GM12873 (cell line): ENCODE measurements at regions not wholly inside any gene's neighbourhood (a gene's known extent, or its start where the extent isn't known, plus 50 kb on each side); places are given as distances from the start of the nearest gene placed in this dataset.

Source experiments
- CTCF ChIP-seq: IDR thresholded peaks from 2 replicates; pipeline ENCODE4 v1.5.1; 2012; ENCODE audit warnings: low read depth, mild to moderate bottlenecking, moderate library complexity, low read length, control low read depth; ENCODE audit not compliant: insufficient read depth; ENCODE audit errors: missing control alignments

- TF ChIP-seq CTCF = no peak
Measured at GRCh38 chr16:49061137-49061714, 220.4 kb downstream of the CBLN1 start.

DNA sequence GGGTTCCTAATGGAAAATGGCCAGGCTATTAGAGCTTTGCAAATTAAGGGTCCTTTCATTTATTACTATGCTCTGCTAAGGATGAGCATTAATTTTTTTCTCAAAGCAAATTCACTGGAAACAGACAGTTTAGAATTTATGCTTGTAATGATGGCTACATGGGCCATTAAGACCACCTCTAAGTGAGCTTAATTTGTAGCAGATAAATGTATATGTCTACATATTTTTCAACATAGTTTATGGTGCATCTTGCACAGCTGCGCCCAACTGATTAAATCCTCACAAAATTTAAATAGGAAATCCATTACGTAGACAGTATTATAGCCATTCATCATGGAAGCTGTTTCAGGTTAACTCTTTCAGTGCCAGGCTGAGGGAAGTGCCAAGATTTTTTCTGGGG, 220.9 kb downstream of the CBLN1 start:
- no peak for TF ChIP-seq CTCF

GRCh38 chr16:49058382-49058781, 223.3 kb downstream of the CBLN1 start:
- TF ChIP-seq CTCF = no peak

- TF ChIP-seq CTCF = no peak
Measured at GRCh38 chr16:49057936-49058335, 223.7 kb downstream of the CBLN1 start.

- TF ChIP-seq CTCF = no peak
Measured at GRCh38 chr16:49057391-49057790, 224.2 kb downstream of the CBLN1 start.

GRCh38 chr16:49056546-49056945, 225.1 kb downstream of the CBLN1 start:
- no peak for TF ChIP-seq CTCF

GRCh38 chr16:49055824-49056545, 225.7 kb downstream of the CBLN1 start:
- TF ChIP-seq CTCF = no peak
